Ishikawa (cell line): ENCODE measurements at regions not wholly inside any gene's neighbourhood (a gene's known extent, or its start where the extent isn't known, plus 50 kb on each side); places are given as distances from the start of the nearest gene placed in this dataset.

ENCODE experiments used
- CEBPB ChIP-seq: IDR thresholded peaks from 2 replicates; pipeline ENCODE4 v1.6.1; 2012
- CREB1 ChIP-seq: IDR thresholded peaks from 2 replicates; pipeline ENCODE4 v1.6.1; 2012; ENCODE audit warnings: low read depth
- EGR1 ChIP-seq: IDR thresholded peaks from 2 replicates; pipeline ENCODE4 v1.6.1; 2012
- EP300 ChIP-seq: IDR thresholded peaks from 2 replicates; pipeline ENCODE4 v1.6.1; 2012; ENCODE audit warnings: borderline replicate concordance
- FOXM1 ChIP-seq: IDR thresholded peaks from 2 replicates; pipeline ENCODE4 v1.6.1; 2012; ENCODE audit warnings: low read depth, borderline replicate concordance
- MAX ChIP-seq: IDR thresholded peaks from 2 replicates; pipeline ENCODE4 v1.6.1; 2012
- NFIC ChIP-seq: IDR thresholded peaks from 2 replicates; pipeline ENCODE4 v1.6.1; 2012
- RAD21 ChIP-seq: IDR thresholded peaks from 2 replicates; pipeline ENCODE4 v1.6.1; 2012; ENCODE audit warnings: low read depth
- REST ChIP-seq: IDR thresholded peaks from 2 replicates; pipeline ENCODE4 v1.6.1; 2012; ENCODE audit warnings: low read depth, mild to moderate bottlenecking
- TAF1 ChIP-seq: IDR thresholded peaks from 2 replicates; pipeline ENCODE4 v1.6.1; 2012; ENCODE audit warnings: low read depth, mild to moderate bottlenecking
- TCF12 ChIP-seq: IDR thresholded peaks from 2 replicates; pipeline ENCODE4 v1.6.1; 2012; ENCODE audit warnings: low read depth
- TEAD4 ChIP-seq: IDR thresholded peaks from 2 replicates; pipeline ENCODE4 v1.6.1; 2012
- YY1 ChIP-seq: IDR thresholded peaks from 2 replicates; pipeline ENCODE4 v1.6.1; 2012; ENCODE audit warnings: low read depth
- ZBTB7A ChIP-seq: IDR thresholded peaks from 2 replicates; pipeline ENCODE4 v1.6.1; 2012; ENCODE audit warnings: low read depth
- TF ChIP-seq, protein P1 (sequence below): IDR thresholded peaks from 2 replicates; pipeline ENCODE4 v1.6.1; 2012

- TF ChIP-seq YY1 (no peak), MAX (no peak), EGR1 (no peak), ZBTB7A (no peak), NFIC (no peak), TCF12 (no peak), FOXM1 (no peak), CREB1 (no peak), TAF1 (no peak), TEAD4 (no peak)
Measured at GRCh38 chr13:111948281-111948680, 118.7 kb upstream of the SOX1 start.

- TF ChIP-seq YY1 (no peak), EP300 (no peak), REST (no peak), NFIC (no peak), MAX (no peak), RAD21 (no peak), CREB1 (no peak), FOXM1 (no peak), CEBPB (no peak), TAF1 (no peak), EGR1 (no peak), TEAD4 (no peak), TCF12 (no peak), ZBTB7A (no peak)
- TF ChIP-seq, protein P1, sequence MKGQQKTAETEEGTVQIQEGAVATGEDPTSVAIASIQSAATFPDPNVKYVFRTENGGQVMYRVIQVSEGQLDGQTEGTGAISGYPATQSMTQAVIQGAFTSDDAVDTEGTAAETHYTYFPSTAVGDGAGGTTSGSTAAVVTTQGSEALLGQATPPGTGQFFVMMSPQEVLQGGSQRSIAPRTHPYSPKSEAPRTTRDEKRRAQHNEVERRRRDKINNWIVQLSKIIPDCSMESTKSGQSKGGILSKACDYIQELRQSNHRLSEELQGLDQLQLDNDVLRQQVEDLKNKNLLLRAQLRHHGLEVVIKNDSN = no peak
Measured at GRCh38 chr13:111948811-111949210, 118.1 kb upstream of the SOX1 start.

GRCh38 chr13:111949311-111949710 is 117.6 kb upstream of the SOX1 start:
- TF ChIP-seq TEAD4 (no peak), RAD21 (no peak), ZBTB7A (no peak), MAX (no peak), CREB1 (no peak), NFIC (no peak), YY1 (no peak), CEBPB (no peak), REST (no peak), EGR1 (no peak)
- TF ChIP-seq, protein P1 = no peak

GRCh38 chr13:111950697-111951096 is 116.3 kb upstream of the SOX1 start:
- no peak for TF ChIP-seq YY1
- no peak for TF ChIP-seq EGR1
- no peak for TF ChIP-seq NFIC
- TF ChIP-seq REST = no peak
- no peak for TF ChIP-seq FOXM1
- TF ChIP-seq, protein P1 = no peak
- TF ChIP-seq TEAD4 = no peak
- TF ChIP-seq RAD21 = no peak
- TF ChIP-seq TAF1 = no peak
- TF ChIP-seq ZBTB7A = no peak
- TF ChIP-seq EP300 = no peak
